Occipital lobe (tissue), 1 donor: ENCODE measurements at regions not wholly inside any gene's neighbourhood (a gene's known extent, or its start where the extent isn't known, plus 50 kb on each side); places are given as distances from the start of the nearest gene placed in this dataset.
"Not testable (repeated sequence)": the region's sequence is repeated elsewhere in the genome, so short reads cannot be mapped to it uniquely, and the experiment has no call there.

Experiments used
- DNase-seq: peaks from one replicate; lab custom pipeline; 2025; lab: John Stamatoyannopoulos, UW

GRCh38 chr12:111117017-111117416, 196.6 kb upstream of the MYL2 start:
- DNase-seq, result no peak

GRCh38 chr12:111113313-111113712, 192.9 kb upstream of the MYL2 start:
- not testable (repeated sequence) for DNase-seq

GRCh38 chr12:111112311-111113098, 192.1 kb upstream of the MYL2 start:
- no peak for DNase-seq

GRCh38 chr12:111111681-111112080, 191.3 kb upstream of the MYL2 start:
- DNase-seq, result no peak

GRCh38 chr12:111110556-111110955, 190.2 kb upstream of the MYL2 start:
- no peak for DNase-seq

- DNase-seq, result no peak
Observed at GRCh38 chr12:111108726-111109125, 188.3 kb upstream of the MYL2 start.

- DNase-seq, result no peak
Observed at GRCh38 chr12:111107392-111108178, 187.2 kb upstream of the MYL2 start.

GRCh38 chr12:111105294-111105693, 184.9 kb upstream of the MYL2 start:
- DNase-seq, result no peak

GRCh38 chr12:111103583-111103982, 183.2 kb upstream of the MYL2 start:
- DNase-seq, result no peak

- peak; percentile 42 for DNase-seq
Observed at GRCh38 chr12:111102102-111102739, 181.8 kb upstream of the MYL2 start.

GRCh38 chr12:111101003-111101402, 180.6 kb upstream of the MYL2 start:
- DNase-seq, result no peak

- peak; percentile 5 for DNase-seq
Observed at GRCh38 chr12:111100554-111100953, 180.2 kb upstream of the MYL2 start.

GRCh38 chr12:111100003-111100402, 179.6 kb upstream of the MYL2 start:
- DNase-seq, result no peak

GRCh38 chr12:111099186-111099585, 178.8 kb upstream of the MYL2 start:
- DNase-seq, result no peak

- DNase-seq, result no peak
Observed at GRCh38 chr12:111094157-111095010, 174.0 kb upstream of the MYL2 start.

GRCh38 chr12:111093428-111094142, 173.2 kb upstream of the MYL2 start:
- no peak for DNase-seq

GRCh38 chr12:111091051-111091450, 170.7 kb upstream of the MYL2 start:
- DNase-seq, result no peak

- DNase-seq, result no peak
Observed at GRCh38 chr12:111089616-111090015, 169.2 kb upstream of the MYL2 start.

- DNase-seq, result no peak
Observed at GRCh38 chr12:111088409-111088808, 168.0 kb upstream of the MYL2 start.

- DNase-seq, result no peak
Observed at GRCh38 chr12:111086947-111087700, 166.7 kb upstream of the MYL2 start.
